DND-41 (cell line): ENCODE measurements at regions not wholly inside any gene's neighbourhood (a gene's known extent, or its start where the extent isn't known, plus 50 kb on each side); places are given as distances from the start of the nearest gene placed in this dataset.

Experiments used
- EZH2 ChIP-seq: IDR thresholded peaks from 3 replicates; pipeline ENCODE4 v1.6.1; 2012; ENCODE audit warnings: borderline replicate concordance, low read depth, mild to moderate bottlenecking, moderate library complexity, low read length, inconsistent platforms; ENCODE audit not compliant: severe bottlenecking
- TF ChIP-seq, protein P1 (sequence below): IDR thresholded peaks from 2 replicates; pipeline ENCODE4 v1.5.1; 2012; ENCODE audit warnings: borderline replicate concordance, low read length, moderate library complexity, mild to moderate bottlenecking; ENCODE audit not compliant: poor library complexity, severe bottlenecking; ENCODE audit errors: extremely low read depth

DNA sequence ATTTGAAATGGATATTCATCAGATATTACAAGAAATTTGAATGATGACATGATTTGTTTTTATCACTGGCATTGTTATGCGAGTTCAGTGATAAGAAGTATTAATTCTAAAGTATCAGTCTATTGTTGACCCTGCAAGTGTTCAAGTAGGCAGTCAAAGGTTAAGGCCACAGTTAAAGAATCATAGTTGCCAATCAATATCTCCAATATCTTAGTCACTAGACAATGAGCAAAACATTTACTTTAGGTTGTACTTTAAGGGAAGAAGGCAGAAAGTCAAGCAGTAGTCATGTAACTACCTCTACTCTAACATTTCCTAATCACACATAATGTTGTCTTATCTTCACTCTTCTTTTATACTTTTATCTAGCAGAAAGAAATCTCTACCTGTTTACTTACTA, 709.8 kb downstream of the PCDH17 start:
- TF ChIP-seq EZH2 = no peak
- TF ChIP-seq, protein P1, sequence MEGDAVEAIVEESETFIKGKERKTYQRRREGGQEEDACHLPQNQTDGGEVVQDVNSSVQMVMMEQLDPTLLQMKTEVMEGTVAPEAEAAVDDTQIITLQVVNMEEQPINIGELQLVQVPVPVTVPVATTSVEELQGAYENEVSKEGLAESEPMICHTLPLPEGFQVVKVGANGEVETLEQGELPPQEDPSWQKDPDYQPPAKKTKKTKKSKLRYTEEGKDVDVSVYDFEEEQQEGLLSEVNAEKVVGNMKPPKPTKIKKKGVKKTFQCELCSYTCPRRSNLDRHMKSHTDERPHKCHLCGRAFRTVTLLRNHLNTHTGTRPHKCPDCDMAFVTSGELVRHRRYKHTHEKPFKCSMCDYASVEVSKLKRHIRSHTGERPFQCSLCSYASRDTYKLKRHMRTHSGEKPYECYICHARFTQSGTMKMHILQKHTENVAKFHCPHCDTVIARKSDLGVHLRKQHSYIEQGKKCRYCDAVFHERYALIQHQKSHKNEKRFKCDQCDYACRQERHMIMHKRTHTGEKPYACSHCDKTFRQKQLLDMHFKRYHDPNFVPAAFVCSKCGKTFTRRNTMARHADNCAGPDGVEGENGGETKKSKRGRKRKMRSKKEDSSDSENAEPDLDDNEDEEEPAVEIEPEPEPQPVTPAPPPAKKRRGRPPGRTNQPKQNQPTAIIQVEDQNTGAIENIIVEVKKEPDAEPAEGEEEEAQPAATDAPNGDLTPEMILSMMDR = no peak
